ENCODE measurements at regions not wholly inside any gene's neighbourhood (a gene's known extent, or its start where the extent isn't known, plus 50 kb on each side); places are given as distances from the start of the nearest gene placed in this dataset.

DNA sequence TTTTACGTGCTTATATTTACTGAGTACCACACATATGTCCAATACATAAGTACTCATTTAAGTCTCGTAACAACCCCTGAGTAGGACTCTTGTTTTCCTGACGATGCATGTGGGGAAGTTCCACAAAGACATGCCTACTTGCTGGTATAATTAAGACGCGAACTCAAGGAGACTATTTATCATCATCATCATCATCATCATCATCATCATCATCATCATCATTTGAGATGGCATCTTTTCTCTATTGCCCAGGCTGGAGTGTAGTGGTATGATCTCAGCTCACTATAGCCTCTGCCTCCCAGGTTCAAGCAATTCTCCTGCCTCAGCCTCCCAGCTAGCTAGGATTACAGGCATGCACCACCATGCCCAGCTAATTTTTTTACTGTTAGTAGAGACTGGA lies 809.9 kb upstream of the EEF2KMT start:
- Histone ChIP-seq H2AK5ac (ENCODE audit: low read depth, low read length) (no peak overlapping the region), H3K79me1 (ENCODE audit: low read depth in 1 of 2, low read length in 2 of 2) (no peaks in the 10 kb centered on the region), H3K4ac (ENCODE audit: low read depth, low read length) (no peak overlapping the region), H3K27me3 (ENCODE audit: control insufficient read depth, insufficient read depth, low read length) (no peaks in the 10 kb centered on the region), H4K8ac (ENCODE audit: low read depth in 2 of 2, low read length in 2 of 2) (no peak overlapping the region), H3K18ac (ENCODE audit: low read depth, low read length) (no peak overlapping the region), H2BK15ac (ENCODE audit: low read depth, low read length) (no peak overlapping the region), H3K9me1 (ENCODE audit: insufficient read depth, low read length) (no peaks in the 10 kb centered on the region), H3K9ac (ENCODE audit: low read depth, low read length) (no peak overlapping the region), H2BK120ac (ENCODE audit: low read depth, low read length) (no peak overlapping the region), H3K4me3 (ENCODE audit: insufficient read depth, low read depth, low read length) (no peak overlapping the region), H3K23ac (ENCODE audit: low read depth, low read length) (no peak overlapping the region), H3K14ac (replicated peaks; ENCODE audit: low read depth, low read length) (no peak overlapping the region), H3K27ac (ENCODE audit: insufficient read depth, low read length) (no peak overlapping the region), H3K4me2 (ENCODE audit: low read depth, low read length) (no peak overlapping the region), H3K4me1 (ENCODE audit: control insufficient read depth, insufficient read depth, low read length) (no peaks in the 10 kb centered on the region), H3K9me3 (ENCODE audit: control insufficient read depth, insufficient read depth, low read length) (peaks cover 28% of the 10 kb centered on the region), H2AFZ (replicated peaks; ENCODE audit: low read length, poor library complexity) (no peak overlapping the region), H2AK9ac (replicated peaks; ENCODE audit: low read depth, low read length, poor library complexity) (no peak overlapping the region), H3K56ac (ENCODE audit: extremely low read depth, insufficient read depth, low read length) (no peak overlapping the region), H4K91ac (ENCODE audit: insufficient read depth, low read depth, low read length) (no peak overlapping the region), H4K5ac (ENCODE audit: low read depth, low read length) (no peak overlapping the region), H3K36me3 (ENCODE audit: control insufficient read depth, insufficient read depth, low read length) (no peaks in the 10 kb centered on the region), H4K20me1 (ENCODE audit: insufficient read depth, low read length) (no peaks in the 10 kb centered on the region), H2BK5ac (ENCODE audit: low read depth, low read length, poor library complexity, severe bottlenecking) (no peak overlapping the region), H2BK20ac (ENCODE audit: low read depth, low read length) (no peak overlapping the region)
- DNase-seq (no peak), ATAC-seq (ENCODE audit: low read depth) (no peak)
- ChIA-PET POLR2A (ENCODE audit: unreplicated experiment) (no interaction called here), CTCF (no interaction called here)
- intact Hi-C loops (cut with micrococcal nuclease): no loop called here
- BruUV-seq (replicated peaks): no TSS peak
- dilution Hi-C loops (cut with HindIII; ENCODE audit: low sequenced_read_pairs, unreplicated experiment): no loop called here
- TF ChIP-seq FOS (IDR thresholded peaks at IDR 0.05; ENCODE audit: low read depth, low read length) (no peak), POLR2A (IDR thresholded peaks at IDR 0.05; ENCODE audit: low read depth, low read length) (no peak), CHD1 (IDR thresholded peaks at IDR 0.05; ENCODE audit: low read depth, low read length) (no peak), SMC3 (IDR thresholded peaks at IDR 0.05; ENCODE audit: low read depth, low read length) (no peak), BHLHE40 (IDR thresholded peaks at IDR 0.05; ENCODE audit: low read depth, low read length) (no peak), MXI1 (IDR thresholded peaks at IDR 0.05; ENCODE audit: borderline replicate concordance, low read depth, low read length) (no peak), NFE2L2 (IDR thresholded peaks at IDR 0.05; ENCODE audit: low read depth, low read length) (no peak), RFX5 (IDR thresholded peaks at IDR 0.05; ENCODE audit: low read depth, low read length) (no peak), CTCF (conservative IDR thresholded peaks at IDR 0.05; ENCODE audit: low read depth, low read length) (no peak), RAD21 (IDR thresholded peaks at IDR 0.05; ENCODE audit: low read length) (no peak), MAZ (IDR thresholded peaks at IDR 0.05; ENCODE audit: borderline replicate concordance, low read depth, low read length) (no peak), USF2 (IDR thresholded peaks at IDR 0.05; ENCODE audit: low read depth, low read length) (no peak), CEBPB (IDR thresholded peaks at IDR 0.05; ENCODE audit: low read depth, low read length) (no peak), MAFK (IDR thresholded peaks at IDR 0.05; ENCODE audit: low read depth, low read length) (no peak), RCOR1 (IDR thresholded peaks at IDR 0.05; ENCODE audit: insufficient replicate concordance, low read length) (no peak)
- TF ChIP-seq, protein P1, sequence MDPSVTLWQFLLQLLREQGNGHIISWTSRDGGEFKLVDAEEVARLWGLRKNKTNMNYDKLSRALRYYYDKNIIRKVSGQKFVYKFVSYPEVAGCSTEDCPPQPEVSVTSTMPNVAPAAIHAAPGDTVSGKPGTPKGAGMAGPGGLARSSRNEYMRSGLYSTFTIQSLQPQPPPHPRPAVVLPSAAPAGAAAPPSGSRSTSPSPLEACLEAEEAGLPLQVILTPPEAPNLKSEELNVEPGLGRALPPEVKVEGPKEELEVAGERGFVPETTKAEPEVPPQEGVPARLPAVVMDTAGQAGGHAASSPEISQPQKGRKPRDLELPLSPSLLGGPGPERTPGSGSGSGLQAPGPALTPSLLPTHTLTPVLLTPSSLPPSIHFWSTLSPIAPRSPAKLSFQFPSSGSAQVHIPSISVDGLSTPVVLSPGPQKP (IDR thresholded peaks at IDR 0.05; ENCODE audit: borderline replicate concordance, low read depth, low read length): no peak
- in situ Hi-C loops (cut with MboI; ENCODE audit: low sequenced_read_pairs): no loop called here
- no CpG with 5 or more reads among the region's 5 CpGs for WGBS, 2 experiments (ENCODE audit: extremely low coverage in 2 of 2, insufficient read length in 1 of 2)
